Bronchial epithelial cell (primary cell): ENCODE measurements at regions not wholly inside any gene's neighbourhood (a gene's known extent, or its start where the extent isn't known, plus 50 kb on each side); places are given as distances from the start of the nearest gene placed in this dataset.
"Not testable (repeated sequence)": the region's sequence is repeated elsewhere in the genome, so short reads cannot be mapped to it uniquely, and the experiment has no call there.

ENCODE experiments used
- DNase-seq: peaks from one replicate; pipeline ENCODE4 v3.0.0-alpha.2; 2010; ENCODE audit warnings: low read depth
- FAIRE-seq: peaks from 2 replicates; lab custom pipeline; 2011; peaks lifted over from hg19 to GRCh38; lab: Jason Lieb, UNC
- H3K27me3 ChIP-seq: 2 replicates; pipeline ENCODE4 v1.5.1; 2011; ENCODE audit warnings: low read length; ENCODE audit not compliant: control insufficient read depth, insufficient read depth
- H3K36me3 ChIP-seq: 2 replicates; pipeline ENCODE4 v1.5.1; 2011; ENCODE audit warnings: low read length; ENCODE audit not compliant: control insufficient read depth, insufficient read depth
- H3K4me3 ChIP-seq: 2 replicates; pipeline ENCODE4 v1.5.1; 2011; ENCODE audit warnings: mild to moderate bottlenecking, low read depth, low read length, control low read depth
- CTCF ChIP-seq: IDR thresholded peaks from 2 replicates; pipeline ENCODE4 v1.5.1; 2011; ENCODE audit warnings: mild to moderate bottlenecking, moderate library complexity, low read length, control low read depth, inconsistent platforms; ENCODE audit not compliant: insufficient read depth, severe bottlenecking

GRCh38 chr15:32243727-32244126 is 159.4 kb downstream of the GOLGA8K start:
- not testable (repeated sequence) for H3K4me3 ChIP-seq, H3K36me3 ChIP-seq, DNase-seq, H3K27me3 ChIP-seq, FAIRE-seq

DNA sequence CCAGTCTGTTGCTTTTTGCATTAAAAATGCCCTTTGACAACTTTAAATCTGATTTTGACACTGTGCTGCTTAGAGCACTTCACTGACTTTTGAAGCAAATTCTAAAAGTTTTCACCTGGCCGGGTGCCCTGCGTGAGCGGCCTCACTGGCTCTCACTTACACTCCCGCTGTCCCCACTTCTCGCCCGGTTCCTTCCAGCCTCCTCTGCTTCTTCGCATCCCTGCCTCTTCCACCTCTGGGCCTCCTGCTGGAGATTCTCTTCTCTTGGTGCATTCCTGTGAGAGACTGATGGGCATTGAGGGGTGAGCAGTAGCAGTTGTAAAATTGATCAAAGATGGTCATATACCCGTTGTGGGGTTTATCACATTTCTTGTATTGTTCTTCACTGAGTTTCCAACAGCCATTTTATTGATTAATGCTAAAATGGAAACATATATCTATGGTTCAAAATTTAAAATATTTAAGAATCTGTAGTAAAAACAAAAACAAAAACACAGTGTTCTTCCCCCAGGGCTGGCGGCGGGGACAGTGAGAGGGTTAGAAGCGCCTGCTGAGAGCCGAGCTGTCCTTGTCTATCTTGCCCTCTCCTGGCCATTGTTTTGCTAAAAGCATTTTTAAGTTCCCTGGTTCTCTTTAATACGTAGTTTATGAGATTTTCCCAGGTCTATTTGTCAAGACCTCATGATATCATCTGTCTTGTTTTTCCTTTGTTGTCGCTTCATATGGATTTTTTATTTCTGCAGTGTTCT is 160.1 kb downstream of the GOLGA8K start:
- DNase-seq, FAIRE-seq, H3K4me3 ChIP-seq, H3K36me3 ChIP-seq, H3K27me3 ChIP-seq: not testable (repeated sequence)

DNA sequence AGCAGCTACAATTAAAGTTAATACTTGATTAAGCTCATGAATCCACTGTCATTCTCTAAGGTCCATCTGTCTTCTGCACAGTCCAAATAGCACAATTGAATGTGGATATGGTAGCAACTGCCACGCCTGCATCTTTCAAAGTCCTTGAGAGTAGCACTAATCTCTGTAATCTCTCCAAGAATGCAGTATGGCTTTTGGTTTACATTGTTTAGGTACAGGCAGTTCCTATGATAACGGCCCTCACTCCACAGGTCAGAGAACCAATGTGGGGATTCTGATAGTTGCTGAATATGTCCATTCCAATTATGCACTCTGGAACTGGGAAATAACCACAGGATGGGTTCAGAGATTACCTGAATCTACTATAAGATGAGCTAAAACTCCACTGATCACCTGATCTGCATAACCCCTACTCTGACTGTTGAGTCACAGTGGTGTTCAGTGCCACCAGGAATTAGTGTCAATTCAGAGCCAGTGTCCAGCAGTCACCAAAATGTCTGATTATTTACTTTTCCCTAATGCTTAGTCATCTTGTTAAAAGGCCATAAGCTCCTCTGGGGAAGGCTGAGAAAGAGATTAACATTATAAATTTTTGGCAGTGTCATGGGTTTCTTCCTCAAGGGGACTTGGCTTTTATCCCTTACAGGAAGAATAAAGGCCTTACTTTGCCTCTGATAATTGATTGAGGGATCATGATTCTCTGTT is 175.5 kb downstream of the GOLGA8K start:
- FAIRE-seq, result peak; percentile 98
- not testable (repeated sequence) for DNase-seq, H3K27me3 ChIP-seq, H3K36me3 ChIP-seq, H3K4me3 ChIP-seq

DNA sequence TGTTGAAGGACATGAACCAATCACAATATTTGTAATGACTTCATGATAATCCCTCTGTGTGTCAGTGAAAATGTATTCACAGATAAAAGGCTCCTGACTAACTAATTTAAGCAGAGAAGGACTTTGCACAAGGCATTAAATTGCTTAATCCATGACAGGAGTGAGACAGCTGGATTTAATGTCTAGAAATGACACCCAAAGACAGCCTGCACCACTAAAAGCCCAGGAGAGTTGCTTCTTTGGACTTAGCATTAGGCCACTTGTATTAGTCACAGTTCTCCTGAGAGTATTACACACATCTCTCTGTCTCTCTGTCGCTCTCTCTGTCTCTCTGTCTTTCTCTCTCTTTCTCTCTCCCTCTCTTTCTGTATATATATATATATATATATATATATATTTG is 180.4 kb downstream of the GOLGA8K start:
- TF ChIP-seq CTCF, result no peak
- Histone ChIP-seq H3K36me3 (no peaks in the 10 kb centered on the region), H3K27me3 (no peaks in the 10 kb centered on the region), H3K4me3 (no peak overlapping the region)
- DNase-seq (no peak), FAIRE-seq (no peak)
